LNCaP clone FGC (cell line): ENCODE measurements at regions not wholly inside any gene's neighbourhood (a gene's known extent, or its start where the extent isn't known, plus 50 kb on each side); places are given as distances from the start of the nearest gene placed in this dataset.

Experiments used
- DNase-seq: peaks from one replicate; pipeline ENCODE4 v3.0.0-alpha.2; 2011; ENCODE audit warnings: low read depth
- H3K4me3 ChIP-seq: 2 replicates; pipeline ENCODE4 v1.5.1; 2011; ENCODE audit warnings: mild to moderate bottlenecking, low read depth, low read length, control low read depth
- TF ChIP-seq, protein P1 (sequence below): IDR thresholded peaks from 2 replicates; pipeline ENCODE4 v1.5.1; 2012; ENCODE audit warnings: mild to moderate bottlenecking; ENCODE audit not compliant: control insufficient read depth, insufficient read depth; ENCODE audit errors: extremely low read depth

DNA sequence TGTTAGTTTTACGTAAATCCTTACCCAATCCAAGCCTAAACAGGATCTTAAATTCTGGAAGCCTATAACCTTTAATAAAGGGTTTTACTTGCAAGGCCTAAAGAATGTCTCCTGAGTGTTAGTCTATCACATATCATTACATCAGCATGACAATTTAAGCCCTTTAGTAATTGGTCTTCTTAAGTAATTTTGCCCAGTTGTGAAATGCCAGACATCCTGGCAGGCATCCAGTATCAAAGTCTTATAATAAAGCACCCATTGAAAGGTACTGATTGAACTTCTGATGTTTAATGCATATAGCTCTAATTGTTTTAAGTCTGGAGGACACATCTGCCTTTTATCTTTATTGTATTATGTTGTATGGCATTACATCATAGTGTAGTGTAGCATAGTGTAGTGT, 1078.9 kb downstream of the SLITRK1 start:
- TF ChIP-seq, protein P1, sequence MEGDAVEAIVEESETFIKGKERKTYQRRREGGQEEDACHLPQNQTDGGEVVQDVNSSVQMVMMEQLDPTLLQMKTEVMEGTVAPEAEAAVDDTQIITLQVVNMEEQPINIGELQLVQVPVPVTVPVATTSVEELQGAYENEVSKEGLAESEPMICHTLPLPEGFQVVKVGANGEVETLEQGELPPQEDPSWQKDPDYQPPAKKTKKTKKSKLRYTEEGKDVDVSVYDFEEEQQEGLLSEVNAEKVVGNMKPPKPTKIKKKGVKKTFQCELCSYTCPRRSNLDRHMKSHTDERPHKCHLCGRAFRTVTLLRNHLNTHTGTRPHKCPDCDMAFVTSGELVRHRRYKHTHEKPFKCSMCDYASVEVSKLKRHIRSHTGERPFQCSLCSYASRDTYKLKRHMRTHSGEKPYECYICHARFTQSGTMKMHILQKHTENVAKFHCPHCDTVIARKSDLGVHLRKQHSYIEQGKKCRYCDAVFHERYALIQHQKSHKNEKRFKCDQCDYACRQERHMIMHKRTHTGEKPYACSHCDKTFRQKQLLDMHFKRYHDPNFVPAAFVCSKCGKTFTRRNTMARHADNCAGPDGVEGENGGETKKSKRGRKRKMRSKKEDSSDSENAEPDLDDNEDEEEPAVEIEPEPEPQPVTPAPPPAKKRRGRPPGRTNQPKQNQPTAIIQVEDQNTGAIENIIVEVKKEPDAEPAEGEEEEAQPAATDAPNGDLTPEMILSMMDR = no peak

DNA sequence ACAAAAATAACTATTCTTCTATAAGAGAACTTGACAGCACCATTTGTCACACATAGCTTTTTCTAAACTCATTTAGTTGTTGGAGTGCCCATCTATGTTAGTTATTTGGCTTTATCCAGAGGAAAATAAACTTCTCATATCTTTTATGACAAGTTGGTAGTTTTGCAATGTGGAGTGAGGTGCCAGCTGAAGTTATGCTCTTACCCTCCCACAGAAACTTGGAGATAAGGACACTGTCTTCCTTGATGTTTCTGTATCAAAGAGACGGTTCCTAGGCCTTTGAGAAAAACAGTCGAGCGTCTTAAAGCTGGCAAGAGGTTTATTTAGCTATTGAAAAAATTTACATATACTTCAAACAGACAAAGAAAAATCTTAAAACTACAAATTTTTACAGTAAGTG, 1079.7 kb downstream of the SLITRK1 start:
- TF ChIP-seq, protein P1 = no peak
- no peak overlapping the region for H3K4me3 ChIP-seq
- DNase-seq = no peak

More for the DNA sequence above, 1078.9 kb downstream of the SLITRK1 start:
- DNase-seq = no peak
- no peak overlapping the region for H3K4me3 ChIP-seq

DNA sequence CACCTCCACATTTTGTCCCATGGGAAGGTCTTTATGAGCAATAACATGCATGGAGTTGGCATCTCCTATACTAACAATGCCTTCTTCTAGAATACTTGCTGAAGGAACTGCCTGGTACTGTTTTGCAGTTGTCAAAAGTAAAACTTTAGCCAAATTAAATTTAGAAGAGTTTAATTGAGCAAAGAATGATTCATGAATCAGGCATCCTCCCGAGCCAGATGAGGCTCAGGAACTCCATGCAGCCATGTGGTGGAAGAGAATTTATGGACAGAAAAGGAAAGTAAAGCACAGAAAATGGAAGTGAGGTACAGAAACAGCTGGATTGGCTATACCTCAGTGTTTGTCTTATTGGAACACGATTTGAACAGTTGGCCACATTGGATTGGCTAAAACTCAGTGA, 1081.9 kb downstream of the SLITRK1 start:
- H3K4me3 ChIP-seq = no peak overlapping the region
- no peak for DNase-seq
- TF ChIP-seq, protein P1 = no peak

DNA sequence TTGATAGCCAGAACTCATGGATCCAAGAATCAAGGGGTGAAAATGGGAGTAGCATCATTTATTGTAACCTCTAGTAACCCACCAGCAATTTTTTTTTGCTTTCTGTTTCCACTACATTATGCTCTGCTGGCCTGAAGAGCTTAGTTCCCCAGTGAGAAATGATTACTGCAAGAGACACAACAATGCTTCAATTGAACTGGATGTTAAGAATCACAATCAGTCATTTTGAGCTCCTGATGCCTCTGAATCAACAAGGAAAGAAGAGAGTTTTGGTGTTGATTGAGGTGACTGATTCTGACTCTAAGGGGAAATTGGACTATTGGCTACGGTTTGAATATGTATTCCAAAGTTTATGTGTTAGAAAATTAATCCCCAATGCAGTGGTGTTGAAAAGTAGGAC, 1084.4 kb downstream of the SLITRK1 start:
- TF ChIP-seq, protein P1 = no peak
- no peak overlapping the region for H3K4me3 ChIP-seq
- no peak for DNase-seq

DNA sequence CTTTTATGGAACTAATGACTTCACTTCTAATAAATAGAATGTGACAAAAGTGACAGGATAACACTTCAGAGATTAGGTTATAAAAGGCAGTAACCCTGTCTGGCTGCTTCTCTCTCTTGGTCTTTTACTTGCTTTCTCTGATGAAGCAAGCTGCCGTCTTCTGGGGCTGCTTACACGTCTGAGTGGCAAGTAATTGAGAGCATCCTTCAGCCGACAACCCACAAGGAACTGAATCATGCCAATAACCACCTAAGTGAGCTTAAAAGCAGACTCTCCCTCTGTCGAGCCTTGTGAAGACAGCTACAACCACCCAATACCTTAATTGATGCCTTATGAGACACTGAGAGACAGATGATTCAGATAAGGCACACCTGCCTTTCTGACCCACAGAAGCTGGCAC, 1091.2 kb downstream of the SLITRK1 start:
- TF ChIP-seq, protein P1 = no peak
- no peak for DNase-seq
- no peak overlapping the region for H3K4me3 ChIP-seq

DNA sequence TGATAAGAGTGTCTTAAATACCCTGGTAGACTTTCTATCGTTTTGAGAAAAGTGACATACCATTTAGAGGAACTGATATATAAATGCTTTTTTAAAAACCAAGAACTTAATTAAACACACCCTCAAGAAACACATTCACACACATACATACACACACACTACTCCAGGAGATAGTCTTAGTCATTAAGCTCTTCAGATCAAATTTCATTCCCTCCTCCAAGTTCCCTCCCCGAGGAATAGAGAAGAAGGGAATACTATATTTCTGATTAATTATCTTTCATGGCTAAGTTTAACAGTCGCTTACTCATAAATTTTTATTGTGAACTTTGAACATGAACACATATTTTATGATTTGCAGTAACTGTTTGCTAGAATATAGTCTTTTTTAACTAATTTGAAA, 1109.5 kb downstream of the SLITRK1 start:
- no peak for DNase-seq

More for the DNA sequence above, 1109.5 kb downstream of the SLITRK1 start:
- H3K4me3 ChIP-seq = no peak overlapping the region
- TF ChIP-seq, protein P1 = no peak
